ENCODE measurements at regions not wholly inside any gene's neighbourhood (a gene's known extent, or its start where the extent isn't known, plus 50 kb on each side); places are given as distances from the start of the nearest gene placed in this dataset.

DNA sequence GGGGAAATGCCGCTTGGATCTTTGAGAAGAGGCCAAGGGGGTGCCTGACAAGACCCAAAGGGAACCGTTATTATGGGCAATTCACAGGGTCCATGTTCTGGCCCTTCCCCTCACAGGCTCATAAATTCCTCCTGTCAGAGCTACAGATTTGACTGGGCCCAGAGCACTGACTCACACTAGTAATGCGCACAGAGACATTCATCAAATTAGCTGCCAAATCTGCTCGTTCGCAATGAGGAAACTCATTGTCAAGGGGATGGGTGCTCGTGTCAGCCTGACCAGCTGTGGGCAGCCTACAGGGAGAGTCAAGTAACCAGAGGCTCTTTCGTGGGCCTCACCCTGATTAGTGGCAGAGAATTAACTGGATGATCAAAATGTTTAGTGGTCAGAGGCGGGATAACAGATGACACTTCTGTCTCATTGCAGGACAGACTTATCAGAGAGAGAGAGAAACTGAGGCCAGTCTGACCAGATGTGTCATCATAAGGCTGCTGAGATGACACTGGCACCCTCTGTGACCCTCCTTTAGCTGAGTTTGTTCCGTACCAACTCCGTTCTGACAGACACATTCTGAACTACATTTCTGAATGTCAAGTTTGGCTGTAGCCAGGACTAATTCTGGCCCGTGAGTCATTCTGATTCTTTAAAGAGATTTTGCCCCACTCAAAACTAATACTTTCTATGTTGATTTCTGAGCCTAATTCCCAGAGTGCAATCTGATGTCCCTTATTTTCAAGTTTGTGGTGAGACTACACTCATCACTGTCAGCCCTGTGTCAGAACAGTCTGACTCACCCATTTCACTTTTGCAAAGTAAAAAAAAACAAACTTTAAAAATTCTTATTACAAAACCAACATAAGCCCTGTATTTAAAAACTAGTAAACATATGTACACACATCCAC lies 377.1 kb downstream of the ACTL7B start:
- peak in 1 of 4 donors; percentile 25 for ATAC-seq
- H3K27ac ChIP-seq, result no peak overlapping the region
- H3K4me3 ChIP-seq, result no peak overlapping the region
- intact Hi-C loops (cut with DNase I), result no loop called here
- DNase-seq, result no peak
- H3K36me3 ChIP-seq, result no peaks in the 10 kb centered on the region
- 87% methylated on average over 7 of the region's 11 CpGs for WGBS (ENCODE audit: insufficient coverage, low coverage, low lambda C conversion rate, missing lambda C conversion rate)
- H3K9me3 ChIP-seq, result no peaks in the 10 kb centered on the region
- peaks cover 0 to under 1% (median 0%) of the 10 kb centered on the region in 4 donors for H3K4me1 ChIP-seq
- TF ChIP-seq POLR2A (IDR thresholded peaks at IDR 0.05), result no peak
- TF ChIP-seq, protein P1, sequence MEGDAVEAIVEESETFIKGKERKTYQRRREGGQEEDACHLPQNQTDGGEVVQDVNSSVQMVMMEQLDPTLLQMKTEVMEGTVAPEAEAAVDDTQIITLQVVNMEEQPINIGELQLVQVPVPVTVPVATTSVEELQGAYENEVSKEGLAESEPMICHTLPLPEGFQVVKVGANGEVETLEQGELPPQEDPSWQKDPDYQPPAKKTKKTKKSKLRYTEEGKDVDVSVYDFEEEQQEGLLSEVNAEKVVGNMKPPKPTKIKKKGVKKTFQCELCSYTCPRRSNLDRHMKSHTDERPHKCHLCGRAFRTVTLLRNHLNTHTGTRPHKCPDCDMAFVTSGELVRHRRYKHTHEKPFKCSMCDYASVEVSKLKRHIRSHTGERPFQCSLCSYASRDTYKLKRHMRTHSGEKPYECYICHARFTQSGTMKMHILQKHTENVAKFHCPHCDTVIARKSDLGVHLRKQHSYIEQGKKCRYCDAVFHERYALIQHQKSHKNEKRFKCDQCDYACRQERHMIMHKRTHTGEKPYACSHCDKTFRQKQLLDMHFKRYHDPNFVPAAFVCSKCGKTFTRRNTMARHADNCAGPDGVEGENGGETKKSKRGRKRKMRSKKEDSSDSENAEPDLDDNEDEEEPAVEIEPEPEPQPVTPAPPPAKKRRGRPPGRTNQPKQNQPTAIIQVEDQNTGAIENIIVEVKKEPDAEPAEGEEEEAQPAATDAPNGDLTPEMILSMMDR (IDR thresholded peaks at IDR 0.05), result no peak
- H3K27me3 ChIP-seq, result no peaks in the 10 kb centered on the region

DNA sequence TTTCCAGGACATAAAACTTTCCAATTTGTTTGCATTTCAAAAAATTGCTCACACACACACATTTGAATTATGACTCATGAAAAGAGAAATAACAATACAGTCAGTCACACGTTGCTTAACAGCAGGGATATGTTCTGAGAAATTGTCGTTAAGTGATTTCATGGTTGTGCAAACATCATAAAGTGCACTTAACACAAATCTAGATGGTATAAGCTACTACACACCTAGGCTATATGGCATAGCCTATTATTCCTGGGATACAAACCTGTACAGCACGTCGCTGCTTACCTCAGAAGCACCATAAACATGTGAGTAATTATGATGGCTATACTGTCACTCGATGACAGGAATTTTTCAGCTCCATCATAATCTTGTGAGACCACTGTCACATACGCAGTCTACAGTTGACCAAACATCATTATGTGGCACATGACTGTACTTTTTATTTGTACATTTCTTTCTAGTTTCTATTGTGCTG lies 378.2 kb downstream of the ACTL7B start:
- TF ChIP-seq POLR2A (IDR thresholded peaks at IDR 0.05), result no peak
- TF ChIP-seq, protein P1 (IDR thresholded peaks at IDR 0.05), result no peak
- no peak for DNase-seq
- H3K27ac ChIP-seq, result no peak overlapping the region
- intact Hi-C loops (cut with DNase I), result no loop called here
- H3K27me3 ChIP-seq, result no peaks in the 10 kb centered on the region
- no peak overlapping the region for H3K4me3 ChIP-seq
- H3K36me3 ChIP-seq, result no peaks in the 10 kb centered on the region
- no peaks in the 10 kb centered on the region for H3K9me3 ChIP-seq
- 83% methylated on average over 6 of the region's 6 CpGs for WGBS (ENCODE audit: insufficient coverage, low coverage, low lambda C conversion rate, missing lambda C conversion rate)
- peaks cover 0 to 7% (median 0%) of the 10 kb centered on the region in 4 donors for H3K4me1 ChIP-seq
- ATAC-seq, result no peak

DNA sequence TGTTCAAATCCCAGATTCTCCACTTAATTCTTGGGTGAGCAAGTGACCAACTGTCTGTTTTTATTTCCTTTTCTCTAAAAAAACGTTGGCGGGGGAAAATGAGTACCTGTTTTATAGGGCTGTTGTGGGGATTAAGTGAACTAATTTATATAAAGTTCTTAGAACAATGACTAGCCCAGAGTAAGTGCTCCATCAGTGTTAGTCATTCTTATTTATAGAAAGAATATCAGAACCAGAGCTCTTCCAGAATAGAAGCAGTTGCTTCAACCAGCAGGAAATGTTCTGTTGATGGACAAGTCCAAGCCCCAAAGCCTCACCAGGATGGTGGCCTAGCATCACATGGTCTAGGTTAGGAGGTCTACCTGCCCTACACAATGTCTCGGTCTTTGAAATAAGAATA lies 379.2 kb downstream of the ACTL7B start:
- no peak for TF ChIP-seq POLR2A (IDR thresholded peaks at IDR 0.05)
- TF ChIP-seq, protein P1 (IDR thresholded peaks at IDR 0.05), result no peak
- no peaks in the 10 kb centered on the region for H3K9me3 ChIP-seq
- WGBS (ENCODE audit: insufficient coverage, low coverage, low lambda C conversion rate, missing lambda C conversion rate), result 39% methylated on average over 3 of the region's 3 CpGs
- ATAC-seq (no peak), DNase-seq (no peak)
- intact Hi-C loops (cut with DNase I), result no loop called here
- no peak overlapping the region for H3K4me3 ChIP-seq
- peaks cover 0 to 7% (median 0%) of the 10 kb centered on the region in 4 donors for H3K4me1 ChIP-seq
- no peaks in the 10 kb centered on the region for H3K36me3 ChIP-seq
- no peaks in the 10 kb centered on the region for H3K27me3 ChIP-seq
- no peak overlapping the region for H3K27ac ChIP-seq

DNA sequence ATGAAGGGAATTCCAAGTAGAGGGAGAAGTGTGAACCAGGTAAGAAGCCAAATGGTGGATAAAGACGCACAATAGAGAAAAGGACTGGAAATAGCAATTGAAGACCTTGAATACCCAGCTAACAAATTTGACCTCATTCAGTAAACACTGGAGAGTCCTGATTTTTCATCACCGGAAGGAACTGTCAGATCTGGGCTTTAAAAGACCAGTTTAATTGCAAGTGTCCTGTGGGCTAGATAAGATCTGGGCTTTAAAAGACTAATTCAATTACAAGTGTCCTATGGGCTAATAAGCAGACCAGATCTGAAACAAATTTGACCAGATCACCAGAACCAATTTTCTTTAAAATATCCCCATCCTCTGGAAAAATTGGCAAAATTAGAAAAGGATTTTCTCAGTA lies 380.0 kb downstream of the ACTL7B start:
- WGBS (ENCODE audit: insufficient coverage, low coverage, low lambda C conversion rate, missing lambda C conversion rate), result 50% methylated on average over 2 of the region's 2 CpGs
- no peaks in the 10 kb centered on the region for H3K36me3 ChIP-seq
- no peak overlapping the region for H3K4me3 ChIP-seq
- ATAC-seq (no peak), DNase-seq (no peak)
- H3K27me3 ChIP-seq, result no peaks in the 10 kb centered on the region
- TF ChIP-seq POLR2A (IDR thresholded peaks at IDR 0.05), result no peak
- TF ChIP-seq, protein P1 (IDR thresholded peaks at IDR 0.05), result no peak
- peaks cover 0 to 7% (median 0%) of the 10 kb centered on the region in 4 donors for H3K4me1 ChIP-seq
- H3K27ac ChIP-seq, result no peak overlapping the region
- intact Hi-C loops (cut with DNase I), result no loop called here
- H3K9me3 ChIP-seq, result no peaks in the 10 kb centered on the region

Data from right lobe of liver (tissue), 6 donors.